ENCODE measurements at regions not wholly inside any gene's neighbourhood (a gene's known extent, or its start where the extent isn't known, plus 50 kb on each side); places are given as distances from the start of the nearest gene placed in this dataset.
"Not testable (repeated sequence)": the region's sequence is repeated elsewhere in the genome, so short reads cannot be mapped to it uniquely, and the experiment has no call there.

- H3K27ac ChIP-seq; H3K4me3 ChIP-seq; H3K36me3 ChIP-seq; ATAC-seq; intact Hi-C loops (cut with DNase I); H3K9me3 ChIP-seq; DNase-seq; H3K27me3 ChIP-seq: not testable (repeated sequence)
- 89 to 97% methylated on average over 5 of the region's 5 CpGs for WGBS, 2 donors
- H3K4me1 ChIP-seq: peaks cover 0 to 22% (median 0%) of the 10 kb centered on the region in 9 donors
These were observed 49.9 kb upstream of the MSMB start for GRCh38 chr10:46095943-46096342.

- no peak for TF ChIP-seq CTCF (IDR thresholded peaks at IDR 0.05)
- no peak for DNase-seq
- Histone ChIP-seq H3K9me3 (no peaks in the 10 kb centered on the region), H3K36me3 (no peaks in the 10 kb centered on the region), H3K4me3 (no peak overlapping the region), H3K4me1 (peaks cover 0 to 22% (median 0%) of the 10 kb centered on the region in 9 donors), H3K27me3 (no peaks in the 10 kb centered on the region), H3K27ac (peak overlapping the region in 1 of 10 donors; percentile 31)
- intact Hi-C loops (cut with DNase I): no loop called here
- 87 to 94% methylated on average over 4 of the region's 4 CpGs for WGBS, 2 donors
- ATAC-seq: peak in 1 of 8 donors; percentile 38
These were observed 50.4 kb upstream of the MSMB start for GRCh38 chr10:46096446-46096845.

- no peak for TF ChIP-seq CTCF (IDR thresholded peaks at IDR 0.05)
- WGBS, 2 donors: 74% methylated on average over 5 to 8 of the region's 8 CpGs
- ATAC-seq (peak in 3 of 8 donors; percentile 16 to 28 (median 26)), DNase-seq (no peak)
- H3K27me3 ChIP-seq: no peaks in the 10 kb centered on the region
- H3K4me3 ChIP-seq: no peak overlapping the region
- no peaks in the 10 kb centered on the region for H3K9me3 ChIP-seq
- H3K4me1 ChIP-seq: peaks cover 0 to 18% (median 0%) of the 10 kb centered on the region in 9 donors
- peak overlapping the region in 1 of 10 donors; percentile 31 for H3K27ac ChIP-seq
- H3K36me3 ChIP-seq: no peaks in the 10 kb centered on the region
- intact Hi-C loops (cut with DNase I): no loop called here
These were observed 51.0 kb upstream of the MSMB start for GRCh38 chr10:46096909-46097575.

GRCh38 chr10:46097576-46098317, 51.7 kb upstream of the MSMB start:
- no peak for DNase-seq
- Histone ChIP-seq H3K9me3 (no peaks in the 10 kb centered on the region), H3K4me1 (peaks cover 0 to 11% (median 0%) of the 10 kb centered on the region in 9 donors), H3K27ac (no peak overlapping the region), H3K27me3 (no peaks in the 10 kb centered on the region), H3K4me3 (no peak overlapping the region), H3K36me3 (no peaks in the 10 kb centered on the region)
- 88 to 93% methylated on average over 14 of the region's 14 CpGs for WGBS, 2 donors
- no peak for TF ChIP-seq CTCF (IDR thresholded peaks at IDR 0.05)
- intact Hi-C loops (cut with DNase I): no loop called here
- ATAC-seq: peak in 2 of 8 donors; percentile 22 to 23

GRCh38 chr10:46098386-46098785, 52.3 kb upstream of the MSMB start:
- H3K4me1 ChIP-seq: peaks cover 0 to 11% (median 0%) of the 10 kb centered on the region in 9 donors
- 83 to 90% methylated on average over 7 of the region's 7 CpGs for WGBS, 2 donors
- no peaks in the 10 kb centered on the region for H3K9me3 ChIP-seq
- H3K27ac ChIP-seq: no peak overlapping the region
- H3K27me3 ChIP-seq: no peaks in the 10 kb centered on the region
- intact Hi-C loops (cut with DNase I): no loop called here
- H3K36me3 ChIP-seq: no peaks in the 10 kb centered on the region
- ATAC-seq (no peak), DNase-seq (no peak)
- H3K4me3 ChIP-seq: no peak overlapping the region
- TF ChIP-seq CTCF (IDR thresholded peaks at IDR 0.05): no peak

GRCh38 chr10:46098925-46099324, 52.9 kb upstream of the MSMB start:
- H3K4me1 ChIP-seq: peaks cover 0 to 11% (median 0%) of the 10 kb centered on the region in 9 donors
- H3K9me3 ChIP-seq; H3K27me3 ChIP-seq; H3K27ac ChIP-seq; ATAC-seq; DNase-seq; H3K36me3 ChIP-seq; intact Hi-C loops (cut with DNase I); H3K4me3 ChIP-seq: not testable (repeated sequence)
- WGBS, 2 donors: 70 to 84% methylated on average over 4 of the region's 4 CpGs

Data from heart right ventricle (tissue), 16 donors.